ENCODE measurements at regions not wholly inside any gene's neighbourhood (a gene's known extent, or its start where the extent isn't known, plus 50 kb on each side); places are given as distances from the start of the nearest gene placed in this dataset.

DNA sequence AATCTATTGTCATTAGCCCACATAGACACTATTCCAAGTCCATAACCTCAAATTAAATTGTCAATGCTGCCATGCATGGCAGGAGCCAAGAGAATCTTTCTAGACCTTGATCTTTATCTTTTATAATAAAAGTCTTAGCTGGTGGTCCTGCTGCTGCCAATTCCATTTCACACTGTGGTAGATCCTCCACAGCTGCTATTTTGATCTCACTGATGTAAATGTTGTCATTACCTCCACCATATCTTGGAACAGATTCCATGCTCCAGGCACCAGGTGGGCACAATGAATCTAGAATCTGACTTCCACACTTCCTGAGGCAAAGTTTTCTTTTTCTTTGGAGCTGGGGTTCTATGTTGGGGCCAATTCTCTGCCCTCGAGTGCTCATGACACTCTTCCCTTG is 161.2 kb downstream of the TMTC3 start:
- TF ChIP-seq, protein P1, sequence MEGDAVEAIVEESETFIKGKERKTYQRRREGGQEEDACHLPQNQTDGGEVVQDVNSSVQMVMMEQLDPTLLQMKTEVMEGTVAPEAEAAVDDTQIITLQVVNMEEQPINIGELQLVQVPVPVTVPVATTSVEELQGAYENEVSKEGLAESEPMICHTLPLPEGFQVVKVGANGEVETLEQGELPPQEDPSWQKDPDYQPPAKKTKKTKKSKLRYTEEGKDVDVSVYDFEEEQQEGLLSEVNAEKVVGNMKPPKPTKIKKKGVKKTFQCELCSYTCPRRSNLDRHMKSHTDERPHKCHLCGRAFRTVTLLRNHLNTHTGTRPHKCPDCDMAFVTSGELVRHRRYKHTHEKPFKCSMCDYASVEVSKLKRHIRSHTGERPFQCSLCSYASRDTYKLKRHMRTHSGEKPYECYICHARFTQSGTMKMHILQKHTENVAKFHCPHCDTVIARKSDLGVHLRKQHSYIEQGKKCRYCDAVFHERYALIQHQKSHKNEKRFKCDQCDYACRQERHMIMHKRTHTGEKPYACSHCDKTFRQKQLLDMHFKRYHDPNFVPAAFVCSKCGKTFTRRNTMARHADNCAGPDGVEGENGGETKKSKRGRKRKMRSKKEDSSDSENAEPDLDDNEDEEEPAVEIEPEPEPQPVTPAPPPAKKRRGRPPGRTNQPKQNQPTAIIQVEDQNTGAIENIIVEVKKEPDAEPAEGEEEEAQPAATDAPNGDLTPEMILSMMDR (IDR thresholded peaks at IDR 0.05) = no peak
- no peak for TF ChIP-seq POLR2A (IDR thresholded peaks at IDR 0.05)

All from adrenal gland (tissue), 5 donors.